Rectal smooth muscle tissue (tissue), 1 donor: ENCODE measurements at regions not wholly inside any gene's neighbourhood (a gene's known extent, or its start where the extent isn't known, plus 50 kb on each side); places are given as distances from the start of the nearest gene placed in this dataset.
"Not testable (repeated sequence)": the region's sequence is repeated elsewhere in the genome, so short reads cannot be mapped to it uniquely, and the experiment has no call there.

ENCODE experiments used
- H3K27ac ChIP-seq: one replicate; pipeline ENCODE4 v1.7.0; 2013; ENCODE audit warnings: low read depth, low read length, inconsistent platforms
- H3K27me3 ChIP-seq: one replicate; pipeline ENCODE4 v1.7.0; 2013; ENCODE audit warnings: low read length; ENCODE audit not compliant: control insufficient read depth, insufficient read depth
- H3K36me3 ChIP-seq: one replicate; pipeline ENCODE4 v1.7.0; 2013; ENCODE audit warnings: low read length; ENCODE audit not compliant: control insufficient read depth, insufficient read depth
- H3K4me1 ChIP-seq: one replicate; pipeline ENCODE4 v1.7.0; 2013; ENCODE audit warnings: low read length; ENCODE audit not compliant: control insufficient read depth, insufficient read depth
- H3K4me3 ChIP-seq: one replicate; pipeline ENCODE4 v1.7.0; 2013; ENCODE audit warnings: low read length
- H3K9ac ChIP-seq: one replicate; pipeline ENCODE4 v1.7.0; 2013; ENCODE audit warnings: low read length

- Histone ChIP-seq H3K4me3 (no peak overlapping the region), H3K36me3 (no peaks in the 10 kb centered on the region), H3K27ac (no peak overlapping the region), H3K4me1 (no peaks in the 10 kb centered on the region), H3K27me3 (no peaks in the 10 kb centered on the region), H3K9ac (no peak overlapping the region)
These were observed 527.2 kb downstream of the GRIN2A start for GRCh38 chr16:9655051-9655450.

GRCh38 chr16:9657641-9658040 lies 524.6 kb downstream of the GRIN2A start:
- H3K27ac ChIP-seq = no peak overlapping the region
- no peaks in the 10 kb centered on the region for H3K36me3 ChIP-seq
- no peaks in the 10 kb centered on the region for H3K27me3 ChIP-seq
- H3K4me3 ChIP-seq = no peak overlapping the region
- no peak overlapping the region for H3K9ac ChIP-seq
- no peaks in the 10 kb centered on the region for H3K4me1 ChIP-seq

GRCh38 chr16:9658164-9658563 lies 524.1 kb downstream of the GRIN2A start:
- Histone ChIP-seq H3K27me3 (no peaks in the 10 kb centered on the region), H3K4me3 (no peak overlapping the region), H3K36me3 (no peaks in the 10 kb centered on the region), H3K4me1 (no peaks in the 10 kb centered on the region), H3K27ac (no peak overlapping the region), H3K9ac (no peak overlapping the region)

- Histone ChIP-seq H3K27ac (no peak overlapping the region), H3K36me3 (no peaks in the 10 kb centered on the region), H3K27me3 (no peaks in the 10 kb centered on the region), H3K9ac (no peak overlapping the region), H3K4me3 (no peak overlapping the region), H3K4me1 (no peaks in the 10 kb centered on the region)
These were observed 523.6 kb downstream of the GRIN2A start for GRCh38 chr16:9658586-9658985.

GRCh38 chr16:9660898-9661297 lies 521.3 kb downstream of the GRIN2A start:
- no peaks in the 10 kb centered on the region for H3K27me3 ChIP-seq
- H3K27ac ChIP-seq = no peak overlapping the region
- H3K4me3 ChIP-seq = no peak overlapping the region
- H3K4me1 ChIP-seq = no peaks in the 10 kb centered on the region
- H3K9ac ChIP-seq = no peak overlapping the region
- no peaks in the 10 kb centered on the region for H3K36me3 ChIP-seq

- no peak overlapping the region for H3K4me3 ChIP-seq
These were observed 520.8 kb downstream of the GRIN2A start for GRCh38 chr16:9661336-9662017.

DNA sequence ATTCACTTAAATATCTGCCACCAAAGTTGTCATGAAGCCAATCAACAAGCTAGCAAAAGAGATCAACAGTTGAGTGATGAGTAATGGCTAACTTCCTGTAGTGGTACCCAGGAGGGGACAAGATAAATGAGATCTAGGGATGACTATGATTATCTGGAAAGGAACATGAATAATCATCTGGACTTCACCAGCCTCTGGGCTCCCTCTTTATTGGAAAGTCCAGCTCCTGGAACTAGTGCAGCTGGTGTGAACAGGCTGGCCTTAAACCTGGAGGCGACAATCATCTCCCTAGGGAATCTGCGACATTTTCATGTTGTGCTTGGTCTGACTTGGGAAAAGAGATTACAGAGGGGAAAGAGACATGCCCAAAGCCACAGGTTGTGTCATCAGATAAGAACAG lies 518.6 kb downstream of the GRIN2A start:
- no peaks in the 10 kb centered on the region for H3K27me3 ChIP-seq
- H3K4me3 ChIP-seq = no peak overlapping the region
- H3K27ac ChIP-seq = no peak overlapping the region
- H3K36me3 ChIP-seq = no peaks in the 10 kb centered on the region
- no peak overlapping the region for H3K9ac ChIP-seq
- no peaks in the 10 kb centered on the region for H3K4me1 ChIP-seq

More at GRCh38 chr16:9661336-9662017, 520.8 kb downstream of the GRIN2A start:
- no peak overlapping the region for H3K27ac ChIP-seq
- no peaks in the 10 kb centered on the region for H3K27me3 ChIP-seq
- H3K9ac ChIP-seq = no peak overlapping the region
- no peaks in the 10 kb centered on the region for H3K4me1 ChIP-seq
- no peaks in the 10 kb centered on the region for H3K36me3 ChIP-seq

GRCh38 chr16:9665851-9666271 lies 516.4 kb downstream of the GRIN2A start:
- H3K4me3 ChIP-seq = no peak overlapping the region
- no peaks in the 10 kb centered on the region for H3K4me1 ChIP-seq
- H3K27ac ChIP-seq = no peak overlapping the region
- no peaks in the 10 kb centered on the region for H3K27me3 ChIP-seq
- no peak overlapping the region for H3K9ac ChIP-seq
- no peaks in the 10 kb centered on the region for H3K36me3 ChIP-seq

DNA sequence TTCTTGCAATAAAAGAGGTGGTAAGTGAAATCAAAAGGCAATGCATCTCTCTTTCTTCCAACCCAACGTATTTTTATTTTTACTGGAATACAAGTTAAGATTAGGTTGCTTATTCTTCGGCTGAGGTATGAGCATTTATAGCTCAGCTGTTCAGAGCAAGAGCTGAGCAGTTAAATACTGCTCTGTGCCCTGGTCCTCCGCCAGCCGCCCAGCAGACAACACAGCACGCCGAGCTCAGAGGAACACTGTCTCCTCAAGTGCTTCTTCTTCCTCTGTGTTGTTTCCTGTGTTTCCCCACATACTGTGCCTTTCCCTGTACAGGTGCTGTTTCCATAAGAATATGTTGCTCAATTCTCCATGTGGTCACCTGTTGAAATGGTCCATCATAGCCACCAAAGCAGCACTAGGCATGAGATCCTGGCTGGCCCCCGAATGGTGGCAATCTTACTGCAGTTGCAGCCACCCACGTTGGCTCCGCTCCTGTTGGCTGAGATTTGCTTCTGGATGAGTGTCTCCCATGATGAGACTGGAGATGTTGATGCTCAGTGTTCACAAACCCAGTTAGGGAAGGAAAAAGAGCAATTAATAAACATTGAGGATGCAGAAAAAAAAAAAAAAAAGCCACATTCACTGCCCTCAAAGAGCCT lies 515.3 kb downstream of the GRIN2A start:
- Histone ChIP-seq H3K9ac (no peak overlapping the region), H3K4me1 (no peaks in the 10 kb centered on the region), H3K27me3 (no peaks in the 10 kb centered on the region), H3K4me3 (no peak overlapping the region), H3K27ac (no peak overlapping the region), H3K36me3 (no peaks in the 10 kb centered on the region)

DNA sequence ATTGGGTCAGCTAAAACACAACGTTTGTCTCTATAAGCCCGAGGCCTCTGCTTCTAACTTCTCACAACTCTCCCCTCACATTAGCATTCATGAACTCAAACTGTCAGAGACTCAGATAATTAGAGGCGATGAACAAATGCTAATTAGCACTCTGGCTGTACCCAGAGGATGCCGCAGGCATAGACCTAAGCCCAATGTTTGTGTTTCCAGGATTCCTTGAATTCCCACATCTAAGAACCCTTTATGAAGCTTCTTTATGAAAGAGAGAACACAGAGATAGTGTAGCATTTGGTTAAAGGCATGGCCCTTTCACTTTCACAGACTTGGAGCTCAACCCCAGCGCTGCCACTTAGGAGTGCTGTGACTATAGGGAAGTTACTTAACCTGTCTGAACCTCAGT lies 512.2 kb downstream of the GRIN2A start:
- no peak overlapping the region for H3K27ac ChIP-seq
- H3K27me3 ChIP-seq = no peaks in the 10 kb centered on the region
- H3K9ac ChIP-seq = no peak overlapping the region
- no peak overlapping the region for H3K4me3 ChIP-seq
- no peaks in the 10 kb centered on the region for H3K36me3 ChIP-seq
- no peaks in the 10 kb centered on the region for H3K4me1 ChIP-seq

DNA sequence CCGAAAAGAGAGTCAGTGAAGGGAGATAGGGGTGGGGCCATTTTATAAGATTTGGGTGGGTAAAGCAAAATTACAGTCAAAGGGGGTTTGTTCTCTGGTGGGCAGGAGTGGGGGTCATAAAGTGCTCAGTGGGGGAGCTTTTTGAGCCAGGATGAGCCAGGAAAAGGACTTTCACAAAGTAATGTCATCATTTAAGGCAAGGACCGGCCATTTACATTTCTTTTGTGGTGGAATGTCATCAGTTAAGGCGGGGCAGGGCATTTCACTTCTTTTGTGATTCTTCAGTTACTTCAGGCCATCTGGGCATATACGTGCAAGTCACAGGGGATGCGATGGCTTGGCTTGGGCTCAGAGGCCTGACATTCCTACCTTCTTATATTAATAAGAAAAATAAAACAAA lies 511.6 kb downstream of the GRIN2A start:
- H3K9ac ChIP-seq, H3K36me3 ChIP-seq, H3K4me1 ChIP-seq, H3K27me3 ChIP-seq, H3K4me3 ChIP-seq, H3K27ac ChIP-seq: not testable (repeated sequence)

GRCh38 chr16:9676560-9677300 lies 505.5 kb downstream of the GRIN2A start:
- not testable (repeated sequence) for H3K27me3 ChIP-seq, H3K9ac ChIP-seq, H3K4me1 ChIP-seq, H3K27ac ChIP-seq, H3K4me3 ChIP-seq, H3K36me3 ChIP-seq
